Uterus (tissue), 2 donors: ENCODE measurements at regions not wholly inside any gene's neighbourhood (a gene's known extent, or its start where the extent isn't known, plus 50 kb on each side); places are given as distances from the start of the nearest gene placed in this dataset.

Source experiments
- POLR2A ChIP-seq, 2 donors: fragments of 450-650 bp; IDR thresholded peaks; one replicate each; pipeline ENCODE4 v1.6.1; 2016; ENCODE audit warnings: antibody characterized with exemption in 2 of 2, mild to moderate bottlenecking in 1 of 2, moderate library complexity in 1 of 2
- TF ChIP-seq, protein P1 (sequence below), 4 experiments: fragments of 200-600 bp in 2 of 4; fragments of 450-650 bp in 2 of 4; sonication (generic) in 2 of 4; IDR thresholded peaks; one replicate each; pipeline ENCODE4 v1.5.1; 2016 to 2019; ENCODE audit warnings: antibody characterized with exemption in 4 of 4, mild to moderate bottlenecking in 2 of 4, moderate library complexity in 1 of 4

DNA sequence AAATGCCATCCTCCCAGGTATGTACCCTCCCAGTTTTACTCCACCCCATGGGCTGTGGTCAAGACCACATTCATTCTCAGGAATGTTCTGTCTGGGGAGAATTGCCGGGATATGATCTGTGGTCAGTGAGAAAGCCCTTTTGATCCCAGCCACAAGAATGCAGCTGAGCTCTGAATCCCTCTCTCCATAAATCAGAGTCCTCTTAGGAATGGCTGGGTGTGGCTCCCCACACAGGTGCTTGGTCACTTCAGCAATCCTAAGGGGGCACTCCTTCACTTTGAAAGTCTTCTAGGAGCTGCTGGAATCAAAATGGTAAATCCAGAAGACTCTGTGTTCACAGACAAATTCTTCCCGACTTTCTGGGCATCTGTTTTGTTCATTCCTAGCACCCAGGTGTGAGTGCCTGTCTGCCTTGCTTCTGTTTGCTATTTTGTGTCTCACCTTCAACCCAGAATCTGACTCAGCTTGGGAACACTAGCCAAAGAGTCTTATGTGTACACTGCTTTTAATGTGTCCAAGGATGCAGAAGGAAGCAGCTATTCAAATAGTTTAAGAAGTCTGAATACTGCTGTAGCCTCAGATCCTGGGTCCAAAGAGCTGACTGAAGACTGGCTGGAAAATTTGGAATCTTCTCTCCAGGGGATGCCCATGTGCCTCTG is 144.6 kb upstream of the CDKN3 start:
- TF ChIP-seq, protein P1, sequence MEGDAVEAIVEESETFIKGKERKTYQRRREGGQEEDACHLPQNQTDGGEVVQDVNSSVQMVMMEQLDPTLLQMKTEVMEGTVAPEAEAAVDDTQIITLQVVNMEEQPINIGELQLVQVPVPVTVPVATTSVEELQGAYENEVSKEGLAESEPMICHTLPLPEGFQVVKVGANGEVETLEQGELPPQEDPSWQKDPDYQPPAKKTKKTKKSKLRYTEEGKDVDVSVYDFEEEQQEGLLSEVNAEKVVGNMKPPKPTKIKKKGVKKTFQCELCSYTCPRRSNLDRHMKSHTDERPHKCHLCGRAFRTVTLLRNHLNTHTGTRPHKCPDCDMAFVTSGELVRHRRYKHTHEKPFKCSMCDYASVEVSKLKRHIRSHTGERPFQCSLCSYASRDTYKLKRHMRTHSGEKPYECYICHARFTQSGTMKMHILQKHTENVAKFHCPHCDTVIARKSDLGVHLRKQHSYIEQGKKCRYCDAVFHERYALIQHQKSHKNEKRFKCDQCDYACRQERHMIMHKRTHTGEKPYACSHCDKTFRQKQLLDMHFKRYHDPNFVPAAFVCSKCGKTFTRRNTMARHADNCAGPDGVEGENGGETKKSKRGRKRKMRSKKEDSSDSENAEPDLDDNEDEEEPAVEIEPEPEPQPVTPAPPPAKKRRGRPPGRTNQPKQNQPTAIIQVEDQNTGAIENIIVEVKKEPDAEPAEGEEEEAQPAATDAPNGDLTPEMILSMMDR (IDR thresholded peaks at IDR 0.05), result no peak
- no peak for TF ChIP-seq POLR2A (IDR thresholded peaks at IDR 0.05)
